Upper lobe of left lung (tissue), 6 donors: ENCODE measurements at regions not wholly inside any gene's neighbourhood (a gene's known extent, or its start where the extent isn't known, plus 50 kb on each side); places are given as distances from the start of the nearest gene placed in this dataset.

Source experiments
- ATAC-seq, 2 donors: fragments of 200-7000 bp; cut with Tn5 transposase; one replicate each; pipeline ENCODE4 v1.9.1; 2022; ENCODE audit warnings: mild to moderate bottlenecking in 2 of 2, moderate library complexity in 2 of 2; ENCODE audit not compliant: low FRiP score in 2 of 2
- DNase-seq, 2 donors: peaks; one replicate each; pipeline ENCODE4 v3.0.0-alpha.2; 2019 to 2020
- H3K27ac ChIP-seq, 4 donors: fragments of 200-600 bp; sonication (generic); one replicate each; pipeline ENCODE4 v1.5.1; 2016 to 2019
- H3K27me3 ChIP-seq, 4 donors: fragments of 200-600 bp; sonication (generic); one replicate each; pipeline ENCODE4 v1.5.1; 2017 to 2019
- H3K36me3 ChIP-seq, 4 donors: fragments of 200-600 bp; sonication (generic); one replicate each; pipeline ENCODE4 v1.5.1; 2016 to 2019
- H3K4me1 ChIP-seq, 4 donors: fragments of 200-600 bp; sonication (generic); one replicate each; pipeline ENCODE4 v1.5.1; 2018 to 2019
- H3K4me3 ChIP-seq, 4 donors: fragments of 200-600 bp; sonication (generic); one replicate each; pipeline ENCODE4 v1.5.1; 2017 to 2019; ENCODE audit warnings: mild to moderate bottlenecking in 2 of 4, moderate library complexity in 1 of 4
- H3K9me3 ChIP-seq, 4 donors: fragments of 200-600 bp; sonication (generic); one replicate each; pipeline ENCODE4 v1.5.1; 2018 to 2019
- CTCF ChIP-seq, 6 experiments: fragments of 450-650 bp in 4 of 6; fragments of 200-600 bp in 2 of 6; sonication (generic) in 2 of 6; IDR thresholded peaks; one replicate each; pipeline ENCODE4 v1.5.1; 2016 to 2019; ENCODE audit warnings: antibody characterized with exemption in 6 of 6
- EP300 ChIP-seq, 4 donors: sonication (generic); formaldehyde crosslinking; IDR thresholded peaks; one replicate each; pipeline ENCODE4 v1.5.1; 2017; ENCODE audit warnings: antibody characterized with exemption in 4 of 4, control low read depth in 2 of 4
- POLR2A ChIP-seq, 4 donors: fragments of 450-650 bp; IDR thresholded peaks; one replicate each; pipeline ENCODE4 v1.5.1; 2016 to 2017; ENCODE audit warnings: antibody characterized with exemption in 4 of 4, mild to moderate bottlenecking in 2 of 4
- POLR2AphosphoS5 ChIP-seq, 2 donors: sonication (generic); formaldehyde crosslinking; IDR thresholded peaks; one replicate each; pipeline ENCODE4 v1.5.1; 2017; ENCODE audit warnings: antibody characterized with exemption in 2 of 2
- WGBS, 2 donors: methylation state at CpG; one replicate each; pipeline ENCODE4 v1.1.5; 2017 to 2018; 5-methylcytosine and 5-hydroxymethylcytosine counted together
- donor health status: DM: no; HTN: no; CAD: no; lungs with moderate emphysema.
- donor health status: DM: no; HTN: yes; CAD: no; lungs with severe emphysema.

- H3K9me3 ChIP-seq = no peaks in the 10 kb centered on the region
- H3K27ac ChIP-seq = no peak overlapping the region
- H3K4me1 ChIP-seq = no peaks in the 10 kb centered on the region
- ATAC-seq = no peak
- H3K36me3 ChIP-seq = no peaks in the 10 kb centered on the region
- 87 to 91% methylated on average over 8 of the region's 8 CpGs for WGBS, 2 donors
- no peak for DNase-seq
- H3K4me3 ChIP-seq = no peak overlapping the region
- H3K27me3 ChIP-seq = no peaks in the 10 kb centered on the region
- TF ChIP-seq POLR2AphosphoS5 (IDR thresholded peaks at IDR 0.05) (no peak), EP300 (IDR thresholded peaks at IDR 0.05) (no peak), POLR2A (IDR thresholded peaks at IDR 0.05) (no peak), CTCF (IDR thresholded peaks at IDR 0.05) (no peak)
Measured at GRCh38 chr18:78246050-78246449, 733.6 kb upstream of the SALL3 start.

- Histone ChIP-seq H3K36me3 (no peaks in the 10 kb centered on the region), H3K4me3 (no peak overlapping the region), H3K27ac (no peak overlapping the region), H3K27me3 (no peaks in the 10 kb centered on the region), H3K4me1 (no peaks in the 10 kb centered on the region), H3K9me3 (no peaks in the 10 kb centered on the region)
- TF ChIP-seq POLR2A (IDR thresholded peaks at IDR 0.05) = no peak
- no peak for TF ChIP-seq CTCF (IDR thresholded peaks at IDR 0.05)
- no peak for TF ChIP-seq EP300 (IDR thresholded peaks at IDR 0.05)
- no peak for TF ChIP-seq POLR2AphosphoS5 (IDR thresholded peaks at IDR 0.05)
- DNase-seq = no peak
- ATAC-seq = no peak
- 76 to 81% methylated on average over 17 of the region's 17 CpGs for WGBS, 2 donors
Measured at GRCh38 chr18:78246588-78246987, 733.0 kb upstream of the SALL3 start.

- no peaks in the 10 kb centered on the region for H3K4me1 ChIP-seq
- no peak overlapping the region for H3K27ac ChIP-seq
- 84 to 87% methylated on average over 14 of the region's 14 CpGs for WGBS, 2 donors
- no peak for DNase-seq
- TF ChIP-seq EP300 (IDR thresholded peaks at IDR 0.05) (no peak), POLR2AphosphoS5 (IDR thresholded peaks at IDR 0.05) (no peak), POLR2A (IDR thresholded peaks at IDR 0.05) (no peak)
- no peaks in the 10 kb centered on the region for H3K9me3 ChIP-seq
- no peaks in the 10 kb centered on the region for H3K27me3 ChIP-seq
- no peak overlapping the region for H3K4me3 ChIP-seq
- H3K36me3 ChIP-seq = no peaks in the 10 kb centered on the region
- no peak for ATAC-seq
Measured at GRCh38 chr18:78247615-78248289, 731.9 kb upstream of the SALL3 start.

GRCh38 chr18:78255013-78255412 lies 724.6 kb upstream of the SALL3 start:
- no peak overlapping the region for H3K27ac ChIP-seq
- H3K9me3 ChIP-seq = no peaks in the 10 kb centered on the region
- H3K36me3 ChIP-seq = no peaks in the 10 kb centered on the region
- no peak for DNase-seq
- WGBS, 2 donors = 97 to 98% methylated on average over 8 to 10 of the region's 10 CpGs
- H3K27me3 ChIP-seq = no peaks in the 10 kb centered on the region
- ATAC-seq = no peak
- no peak for TF ChIP-seq CTCF (IDR thresholded peaks at IDR 0.05)
- H3K4me1 ChIP-seq = no peaks in the 10 kb centered on the region
- H3K4me3 ChIP-seq = no peak overlapping the region

GRCh38 chr18:78268226-78268988 lies 711.2 kb upstream of the SALL3 start:
- 86 to 90% methylated on average over 26 of the region's 26 CpGs for WGBS, 2 donors
- Histone ChIP-seq H3K36me3 (no peaks in the 10 kb centered on the region), H3K9me3 (no peaks in the 10 kb centered on the region), H3K27me3 (no peaks in the 10 kb centered on the region), H3K27ac (no peak overlapping the region), H3K4me3 (no peak overlapping the region), H3K4me1 (no peaks in the 10 kb centered on the region)
- TF ChIP-seq POLR2A (IDR thresholded peaks at IDR 0.05) (no peak), EP300 (IDR thresholded peaks at IDR 0.05) (no peak), CTCF (IDR thresholded peaks at IDR 0.05) (no peak), POLR2AphosphoS5 (IDR thresholded peaks at IDR 0.05) (no peak)
- DNase-seq (peak in 1 of 2 donors; percentile 60), ATAC-seq (no peak)
